ENCODE measurements at regions not wholly inside any gene's neighbourhood (a gene's known extent, or its start where the extent isn't known, plus 50 kb on each side); places are given as distances from the start of the nearest gene placed in this dataset.

DNA sequence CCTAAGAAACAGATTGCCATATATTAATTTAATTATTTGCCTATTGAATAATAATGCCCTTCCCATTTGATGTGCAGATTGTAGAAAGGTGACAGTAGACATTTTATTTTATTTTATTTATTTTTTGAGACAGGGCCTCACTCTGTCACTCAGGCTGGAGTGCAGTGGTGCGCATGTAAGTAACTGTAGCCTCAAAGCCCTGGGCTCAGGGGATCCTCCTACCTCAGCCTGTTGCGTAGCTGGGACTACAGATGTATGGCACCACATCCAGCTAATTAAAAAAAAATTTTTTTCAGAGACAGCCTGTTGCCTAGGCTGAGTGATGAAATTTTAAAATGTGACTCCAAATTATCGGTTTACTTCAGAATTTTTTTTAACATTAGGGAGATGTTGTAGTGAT lies 1110.0 kb upstream of the EEF2KMT start:
- TF ChIP-seq MXI1 (IDR thresholded peaks at IDR 0.05; ENCODE audit: borderline replicate concordance, low read depth, low read length) (no peak), SIN3A (IDR thresholded peaks at IDR 0.05; ENCODE audit: borderline replicate concordance, low read depth, low read length) (no peak), POLR2AphosphoS2 (IDR thresholded peaks at IDR 0.05; ENCODE audit: low read depth, low read length) (no peak), TBP (CRISPR knock-in tag; IDR thresholded peaks at IDR 0.05) (no peak), GLI4 (CRISPR knock-in tag; IDR thresholded peaks at IDR 0.05; ENCODE audit: borderline replicate concordance) (no peak), EZH2 (conservative IDR thresholded peaks at IDR 0.05; ENCODE audit: low read depth, low read length) (no peak), ZFP36 (IDR thresholded peaks at IDR 0.05; ENCODE audit: borderline replicate concordance, low read depth, low read length, partially characterized antibody) (no peak), SATB2 (CRISPR knock-in tag; IDR thresholded peaks at IDR 0.05) (no peak), ZNF274 (CRISPR knock-in tag; IDR thresholded peaks at IDR 0.05) (no peak), RAD21 (CRISPR knock-in tag; IDR thresholded peaks at IDR 0.05) (no peak)

Measured in HepG2 (cell line).